Activated naive CD8-positive, alpha-beta T cell (primary cell): ENCODE measurements at regions not wholly inside any gene's neighbourhood (a gene's known extent, or its start where the extent isn't known, plus 50 kb on each side); places are given as distances from the start of the nearest gene placed in this dataset.
"Not testable (repeated sequence)": the region's sequence is repeated elsewhere in the genome, so short reads cannot be mapped to it uniquely, and the experiment has no call there.

Experiments used
- H3K27ac Mint-ChIP-seq: one replicate; pipeline ENCODE4 v1.8.0; 2021; ENCODE audit warnings: mixed read lengths
- H3K27me3 Mint-ChIP-seq: one replicate; pipeline ENCODE4 v1.8.0; 2021; ENCODE audit warnings: mixed read lengths
- H3K36me3 Mint-ChIP-seq: one replicate; pipeline ENCODE4 v1.8.0; 2021; ENCODE audit warnings: mixed read lengths
- H3K4me1 Mint-ChIP-seq: one replicate; pipeline ENCODE4 v1.8.0; 2021; ENCODE audit warnings: low read depth, mixed read lengths
- H3K4me3 Mint-ChIP-seq: one replicate; pipeline ENCODE4 v1.8.0; 2021; ENCODE audit warnings: mild to moderate bottlenecking, mixed read lengths
- H3K9me3 Mint-ChIP-seq: one replicate; pipeline ENCODE4 v1.8.0; 2021; ENCODE audit warnings: low read depth, mixed read lengths

DNA sequence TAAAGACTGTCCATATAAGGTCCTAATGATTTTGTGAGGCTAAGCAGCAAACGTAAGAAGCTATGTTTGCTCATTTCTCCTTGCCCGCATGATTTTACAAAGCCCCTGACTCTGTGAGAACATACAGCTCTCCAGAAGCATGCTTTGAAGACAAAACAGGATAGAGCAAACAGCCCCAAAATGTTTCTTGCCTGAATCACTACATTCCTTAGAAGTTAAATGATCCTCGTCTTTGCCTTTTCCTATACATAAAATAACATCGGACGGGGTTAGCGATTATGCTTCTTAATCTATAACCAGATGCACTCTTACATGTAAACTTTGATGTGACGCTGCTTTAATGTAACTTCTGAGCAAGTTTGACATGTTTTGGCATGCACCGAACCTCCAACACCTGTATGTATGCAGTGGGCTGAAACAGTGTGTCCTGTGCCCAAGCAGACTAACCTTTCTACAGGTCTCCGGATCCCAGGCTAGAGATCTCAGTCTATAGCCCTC lies 353.7 kb downstream of the CETN3 start:
- Mint-ChIP-seq H3K9me3 (no peaks in the 10 kb centered on the region), H3K27ac (no peak overlapping the region), H3K27me3 (no peaks in the 10 kb centered on the region), H3K4me1 (no peaks in the 10 kb centered on the region), H3K4me3 (no peak overlapping the region), H3K36me3 (no peaks in the 10 kb centered on the region)

GRCh38 chr5:90054612-90055011 lies 354.9 kb downstream of the CETN3 start:
- H3K9me3 Mint-ChIP-seq = no peaks in the 10 kb centered on the region
- H3K27me3 Mint-ChIP-seq = no peaks in the 10 kb centered on the region
- no peaks in the 10 kb centered on the region for H3K36me3 Mint-ChIP-seq
- no peaks in the 10 kb centered on the region for H3K4me1 Mint-ChIP-seq
- no peak overlapping the region for H3K27ac Mint-ChIP-seq
- no peak overlapping the region for H3K4me3 Mint-ChIP-seq

GRCh38 chr5:90051756-90052155 lies 357.8 kb downstream of the CETN3 start:
- Mint-ChIP-seq H3K36me3 (no peaks in the 10 kb centered on the region), H3K4me3 (no peak overlapping the region), H3K4me1 (no peaks in the 10 kb centered on the region), H3K9me3 (peaks cover 4% of the 10 kb centered on the region), H3K27ac (no peak overlapping the region), H3K27me3 (peaks cover 1% of the 10 kb centered on the region)

DNA sequence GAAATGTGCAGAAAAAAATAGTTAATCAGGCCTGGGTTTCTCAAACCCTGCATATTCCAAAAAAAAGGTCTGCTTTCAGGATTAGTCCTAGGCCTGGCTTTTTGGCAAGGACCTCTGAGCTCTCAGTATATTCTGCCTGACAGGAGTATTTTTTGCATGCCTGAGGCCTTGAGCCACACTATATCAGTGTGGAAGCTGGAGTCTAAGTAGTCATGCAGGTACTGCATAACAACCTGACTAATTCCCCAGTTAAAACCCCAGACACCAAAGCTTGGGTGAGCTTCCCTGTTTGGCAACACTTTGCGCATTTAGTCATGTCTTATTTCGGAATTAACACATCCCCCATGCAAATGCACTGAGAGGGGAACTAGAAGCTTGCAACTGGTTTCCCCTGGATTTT lies 359.5 kb downstream of the CETN3 start:
- H3K9me3 Mint-ChIP-seq = peaks cover 4% of the 10 kb centered on the region
- H3K27me3 Mint-ChIP-seq = peaks cover 2% of the 10 kb centered on the region
- no peak overlapping the region for H3K4me3 Mint-ChIP-seq
- H3K36me3 Mint-ChIP-seq = no peaks in the 10 kb centered on the region
- H3K27ac Mint-ChIP-seq = no peak overlapping the region
- H3K4me1 Mint-ChIP-seq = no peaks in the 10 kb centered on the region

DNA sequence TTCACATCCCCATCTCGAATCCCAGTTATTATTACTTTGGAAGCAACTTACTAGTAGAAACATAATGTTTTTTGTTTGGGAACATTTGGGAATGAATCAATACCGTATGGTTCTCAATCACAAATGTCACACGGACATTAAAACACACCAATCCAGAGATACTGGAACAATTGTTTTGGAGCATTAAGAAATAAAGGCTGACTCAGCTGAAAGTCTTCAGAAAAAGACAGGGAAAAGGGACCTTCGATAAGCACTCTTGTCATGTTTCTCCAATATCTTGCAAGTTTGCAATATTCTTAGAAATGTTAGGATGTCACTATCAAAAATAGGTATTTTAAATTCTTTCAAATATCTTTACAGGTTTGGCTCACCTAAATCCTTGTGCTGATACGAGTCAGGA lies 362.4 kb downstream of the CETN3 start:
- no peak overlapping the region for H3K4me3 Mint-ChIP-seq

DNA sequence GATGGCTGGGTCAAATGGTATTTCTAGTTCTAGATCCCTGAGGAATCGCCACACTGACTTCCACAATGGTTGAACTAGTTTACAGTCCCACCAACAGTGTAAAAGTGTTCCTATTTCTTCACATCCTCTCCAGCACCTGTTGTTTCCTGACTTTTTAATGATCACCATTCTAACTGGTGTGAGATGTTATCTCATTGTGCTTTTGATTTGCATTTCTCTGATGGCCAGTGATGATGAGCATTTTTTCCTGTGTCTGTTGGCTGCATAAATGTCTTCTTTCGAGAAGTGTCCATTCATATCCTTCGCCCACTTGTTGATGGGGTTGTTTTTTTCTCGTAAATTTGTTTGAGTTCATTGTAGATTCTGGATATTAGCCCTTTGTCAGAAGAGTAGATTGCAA lies 369.5 kb downstream of the CETN3 start:
- not testable (repeated sequence) for H3K4me1 Mint-ChIP-seq, H3K27ac Mint-ChIP-seq, H3K4me3 Mint-ChIP-seq, H3K36me3 Mint-ChIP-seq, H3K27me3 Mint-ChIP-seq, H3K9me3 Mint-ChIP-seq

More for the DNA sequence above, 362.4 kb downstream of the CETN3 start:
- H3K9me3 Mint-ChIP-seq = peaks cover 4% of the 10 kb centered on the region
- no peaks in the 10 kb centered on the region for H3K4me1 Mint-ChIP-seq
- no peaks in the 10 kb centered on the region for H3K36me3 Mint-ChIP-seq
- no peak overlapping the region for H3K27ac Mint-ChIP-seq
- peaks cover 2% of the 10 kb centered on the region for H3K27me3 Mint-ChIP-seq

- Mint-ChIP-seq H3K4me1 (no peaks in the 10 kb centered on the region), H3K36me3 (no peaks in the 10 kb centered on the region), H3K27ac (no peak overlapping the region), H3K27me3 (no peaks in the 10 kb centered on the region), H3K4me3 (no peak overlapping the region), H3K9me3 (peaks cover 18% of the 10 kb centered on the region)
Measured at GRCh38 chr5:90037646-90038045, 371.9 kb downstream of the CETN3 start.

GRCh38 chr5:90022711-90023053 lies 386.9 kb downstream of the CETN3 start:
- Mint-ChIP-seq H3K27me3 (no peaks in the 10 kb centered on the region), H3K9me3 (peaks cover 7% of the 10 kb centered on the region), H3K27ac (no peak overlapping the region), H3K36me3 (no peaks in the 10 kb centered on the region), H3K4me1 (no peaks in the 10 kb centered on the region), H3K4me3 (no peak overlapping the region)

DNA sequence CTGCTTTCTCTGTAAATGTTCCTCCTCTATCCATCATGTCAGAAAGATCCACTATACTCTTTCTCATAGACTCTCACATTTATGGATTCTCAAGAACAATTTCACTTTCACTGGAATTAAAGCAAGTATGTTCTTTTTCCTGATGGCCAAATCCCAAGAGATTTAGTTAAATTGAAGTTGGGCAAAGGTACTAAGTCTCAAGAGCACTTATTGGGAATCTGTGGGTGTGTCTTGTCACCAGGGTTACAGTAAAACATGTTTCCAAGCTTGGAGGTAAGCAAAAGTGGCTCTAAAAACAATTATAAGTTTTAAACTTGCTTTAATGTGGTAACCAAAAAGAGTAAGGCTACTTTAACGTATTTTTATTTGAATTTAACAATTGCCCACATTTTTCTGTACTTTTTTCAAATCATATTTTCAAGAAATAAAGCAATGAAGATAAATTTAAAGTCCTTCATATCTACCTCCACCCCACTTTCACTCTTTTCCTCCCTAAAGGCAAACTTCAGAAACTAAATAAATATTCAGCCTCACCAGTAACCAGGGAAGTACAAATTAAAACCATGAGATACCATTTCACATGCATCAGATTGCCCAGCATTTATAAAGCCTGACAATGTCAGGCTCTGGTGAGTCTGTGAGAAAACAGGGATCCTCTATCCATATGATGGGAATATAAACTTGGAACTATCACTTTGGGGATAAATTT lies 387.4 kb downstream of the CETN3 start:
- H3K27me3 Mint-ChIP-seq = no peaks in the 10 kb centered on the region
- no peak overlapping the region for H3K4me3 Mint-ChIP-seq
- H3K4me1 Mint-ChIP-seq = no peaks in the 10 kb centered on the region
- H3K27ac Mint-ChIP-seq = no peak overlapping the region
- H3K36me3 Mint-ChIP-seq = no peaks in the 10 kb centered on the region
- peaks cover 7% of the 10 kb centered on the region for H3K9me3 Mint-ChIP-seq

GRCh38 chr5:90020575-90021538 lies 388.7 kb downstream of the CETN3 start:
- Mint-ChIP-seq H3K9me3 (peaks cover 11% of the 10 kb centered on the region), H3K4me1 (no peaks in the 10 kb centered on the region), H3K27me3 (no peaks in the 10 kb centered on the region), H3K27ac (no peak overlapping the region), H3K36me3 (no peaks in the 10 kb centered on the region), H3K4me3 (no peak overlapping the region)

DNA sequence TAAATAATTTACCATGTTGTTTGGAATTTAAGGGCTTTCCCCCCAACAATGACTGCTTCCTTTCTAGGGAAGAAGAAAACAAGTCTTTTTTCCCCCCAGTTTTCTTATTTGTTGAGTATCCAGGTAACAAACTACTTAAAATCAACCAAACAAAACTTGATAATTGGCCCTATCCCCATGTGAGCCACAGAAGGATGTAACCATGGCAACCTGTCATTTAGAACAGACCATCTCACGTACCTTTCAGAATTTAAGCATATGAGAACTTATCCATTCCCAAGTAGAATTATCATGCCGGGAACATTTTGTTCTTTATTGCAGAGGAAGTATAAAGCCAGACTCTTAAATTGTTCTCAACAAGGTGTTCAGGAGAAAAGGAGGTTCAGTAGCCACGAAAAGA lies 392.3 kb downstream of the CETN3 start:
- Mint-ChIP-seq H3K27ac (no peak overlapping the region), H3K36me3 (no peaks in the 10 kb centered on the region), H3K9me3 (peaks cover 16% of the 10 kb centered on the region), H3K4me1 (no peaks in the 10 kb centered on the region), H3K27me3 (no peaks in the 10 kb centered on the region), H3K4me3 (no peak overlapping the region)

DNA sequence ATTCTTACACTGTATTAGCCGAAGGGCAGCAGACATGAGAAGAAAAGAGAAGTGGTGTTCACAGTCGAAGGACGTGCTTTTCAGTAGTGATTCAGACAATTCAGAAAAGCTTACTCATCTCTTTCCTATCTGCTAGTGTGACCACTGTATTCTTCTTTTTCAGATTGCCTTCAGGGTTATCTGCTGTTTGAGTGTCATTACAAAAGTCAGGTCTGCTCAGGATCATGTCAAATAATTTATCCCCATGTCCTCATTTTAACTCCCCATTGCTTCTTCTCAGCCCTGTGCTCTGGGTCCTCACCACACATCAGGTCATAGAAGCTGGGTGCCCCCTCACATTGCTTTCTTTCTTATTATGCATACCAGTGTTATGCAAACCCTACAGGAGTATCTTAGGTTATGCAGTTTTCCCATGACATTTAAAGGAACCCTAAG lies 394.0 kb downstream of the CETN3 start:
- H3K27me3 Mint-ChIP-seq = no peaks in the 10 kb centered on the region
- H3K9me3 Mint-ChIP-seq = peaks cover 16% of the 10 kb centered on the region
- no peak overlapping the region for H3K4me3 Mint-ChIP-seq
- no peak overlapping the region for H3K27ac Mint-ChIP-seq
- no peaks in the 10 kb centered on the region for H3K4me1 Mint-ChIP-seq
- H3K36me3 Mint-ChIP-seq = no peaks in the 10 kb centered on the region

DNA sequence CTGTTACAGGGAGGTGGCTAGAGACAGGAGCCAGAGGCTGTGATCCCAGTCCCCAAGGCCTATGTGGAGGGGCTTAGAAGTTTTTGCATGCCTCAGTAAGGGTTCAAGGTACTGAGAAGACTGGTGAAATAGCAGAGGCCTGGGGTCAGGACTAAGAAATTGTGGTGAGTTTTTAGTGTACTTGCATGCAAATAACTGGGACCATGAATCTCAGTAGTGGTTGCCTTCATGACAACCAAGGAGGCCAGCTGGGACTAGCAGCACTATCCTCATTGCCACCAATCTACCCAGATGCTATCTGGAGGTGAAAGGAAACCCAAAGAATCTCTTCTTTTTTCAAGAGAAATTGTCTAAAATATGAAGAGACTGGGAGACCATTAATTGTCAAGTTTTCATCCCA lies 395.1 kb downstream of the CETN3 start:
- H3K27ac Mint-ChIP-seq = no peak overlapping the region
- no peaks in the 10 kb centered on the region for H3K27me3 Mint-ChIP-seq
- no peaks in the 10 kb centered on the region for H3K4me1 Mint-ChIP-seq
- H3K4me3 Mint-ChIP-seq = no peak overlapping the region
- peaks cover 13% of the 10 kb centered on the region for H3K9me3 Mint-ChIP-seq
- no peaks in the 10 kb centered on the region for H3K36me3 Mint-ChIP-seq

DNA sequence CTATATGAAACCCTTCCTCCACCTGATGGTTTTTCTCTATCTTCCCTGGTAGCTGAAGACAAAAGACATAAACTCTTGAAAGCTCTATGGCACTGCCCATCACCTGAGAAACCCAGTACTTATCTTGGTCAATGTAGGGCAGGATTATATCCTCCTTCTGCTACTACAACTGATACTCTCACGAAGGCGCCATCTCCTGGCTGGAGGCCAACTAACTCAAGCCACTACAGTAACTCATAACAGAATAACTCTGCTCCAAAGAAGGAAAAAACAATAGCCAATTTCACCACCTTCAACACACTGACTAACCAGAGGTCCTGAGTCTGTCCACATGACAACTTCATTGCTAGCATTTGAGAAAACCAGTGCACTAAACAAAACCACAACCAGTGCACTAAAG lies 409.2 kb downstream of the CETN3 start:
- H3K9me3 Mint-ChIP-seq = peaks cover 6% of the 10 kb centered on the region
- no peaks in the 10 kb centered on the region for H3K27me3 Mint-ChIP-seq
- H3K4me1 Mint-ChIP-seq = no peaks in the 10 kb centered on the region
- H3K36me3 Mint-ChIP-seq = no peaks in the 10 kb centered on the region
- H3K27ac Mint-ChIP-seq = no peak overlapping the region
- no peak overlapping the region for H3K4me3 Mint-ChIP-seq

- Mint-ChIP-seq H3K27ac (no peak overlapping the region), H3K36me3 (no peaks in the 10 kb centered on the region), H3K4me1 (no peaks in the 10 kb centered on the region), H3K27me3 (no peaks in the 10 kb centered on the region), H3K9me3 (no peaks in the 10 kb centered on the region), H3K4me3 (no peak overlapping the region)
Measured at GRCh38 chr5:89998519-89999305, 410.8 kb downstream of the CETN3 start.
